AML-193 (cell line): ENCODE measurements at regions not wholly inside any gene's neighbourhood (a gene's known extent, or its start where the extent isn't known, plus 50 kb on each side); places are given as distances from the start of the nearest gene placed in this dataset.

Source experiments
- DNase-seq, 2 experiments: peaks; one replicate each; lab custom pipeline; 2025; lab: John Stamatoyannopoulos, UW

- DNase-seq, result no peak
These were observed 210.1 kb downstream of the CDH9 start for GRCh38 chr5:26828294-26828693.

- no peak for DNase-seq
These were observed 225.2 kb downstream of the CDH9 start for GRCh38 chr5:26813235-26813634.

- DNase-seq, result no peak
These were observed 225.7 kb downstream of the CDH9 start for GRCh38 chr5:26812714-26813113.

- DNase-seq, result no peak
These were observed 230.9 kb downstream of the CDH9 start for GRCh38 chr5:26807231-26808199.

GRCh38 chr5:26805076-26805475 is 233.3 kb downstream of the CDH9 start:
- no peak for DNase-seq

GRCh38 chr5:26802944-26803343 is 235.4 kb downstream of the CDH9 start:
- no peak for DNase-seq

- DNase-seq, result no peak
These were observed 247.0 kb downstream of the CDH9 start for GRCh38 chr5:26791433-26791832.

- DNase-seq, result no peak
These were observed 247.4 kb downstream of the CDH9 start for GRCh38 chr5:26791021-26791420.

- DNase-seq, result no peak
These were observed 275.2 kb downstream of the CDH9 start for GRCh38 chr5:26763215-26763614.

GRCh38 chr5:26761446-26761845 is 276.9 kb downstream of the CDH9 start:
- DNase-seq, result no peak

- DNase-seq, result no peak
These were observed 277.3 kb downstream of the CDH9 start for GRCh38 chr5:26761045-26761444.

- peak; percentile 43 to 55 for DNase-seq
These were observed 280.4 kb downstream of the CDH9 start for GRCh38 chr5:26757941-26758340.

- no peak for DNase-seq
These were observed 288.6 kb downstream of the CDH9 start for GRCh38 chr5:26749829-26750228.

- no peak for DNase-seq
These were observed 298.2 kb downstream of the CDH9 start for GRCh38 chr5:26740182-26740581.

- no peak for DNase-seq
These were observed 300.8 kb downstream of the CDH9 start for GRCh38 chr5:26737348-26738265.

GRCh38 chr5:26727916-26728315 is 310.5 kb downstream of the CDH9 start:
- no peak for DNase-seq

GRCh38 chr5:26719803-26720202 is 318.6 kb downstream of the CDH9 start:
- DNase-seq, result no peak

GRCh38 chr5:26700759-26701384 is 337.5 kb downstream of the CDH9 start:
- peak; percentile 42 to 56 for DNase-seq

- no peak for DNase-seq
These were observed 345.4 kb downstream of the CDH9 start for GRCh38 chr5:26692952-26693351.

GRCh38 chr5:26691486-26691885 is 346.9 kb downstream of the CDH9 start:
- no peak for DNase-seq

- DNase-seq, result no peak
These were observed 347.9 kb downstream of the CDH9 start for GRCh38 chr5:26690511-26690910.

GRCh38 chr5:26681861-26682260 is 356.5 kb downstream of the CDH9 start:
- DNase-seq, result no peak
